ENCODE measurements at regions not wholly inside any gene's neighbourhood (a gene's known extent, or its start where the extent isn't known, plus 50 kb on each side); places are given as distances from the start of the nearest gene placed in this dataset.
"Not testable (repeated sequence)": the region's sequence is repeated elsewhere in the genome, so short reads cannot be mapped to it uniquely, and the experiment has no call there.

DNA sequence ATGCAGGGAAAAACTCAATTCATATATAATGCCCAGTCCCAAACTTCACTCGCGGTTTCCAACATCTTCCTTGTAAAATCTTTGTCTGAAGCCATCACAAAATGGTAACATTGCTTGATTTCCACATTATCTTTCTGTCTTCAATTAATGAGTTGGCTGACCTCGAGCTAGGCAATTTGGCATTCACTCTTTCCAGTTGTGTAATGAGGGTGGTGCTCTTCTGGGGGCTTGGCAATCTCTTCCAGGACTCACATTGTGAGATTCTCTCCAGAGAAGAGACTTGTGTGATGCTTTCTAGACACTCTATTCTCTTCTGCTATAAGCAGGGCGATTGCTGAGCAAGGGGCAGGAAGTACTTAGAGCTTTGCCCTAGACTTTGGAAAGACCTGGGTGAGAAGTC is 179.5 kb downstream of the JCAD start:
- no peak for DNase-seq

DNA sequence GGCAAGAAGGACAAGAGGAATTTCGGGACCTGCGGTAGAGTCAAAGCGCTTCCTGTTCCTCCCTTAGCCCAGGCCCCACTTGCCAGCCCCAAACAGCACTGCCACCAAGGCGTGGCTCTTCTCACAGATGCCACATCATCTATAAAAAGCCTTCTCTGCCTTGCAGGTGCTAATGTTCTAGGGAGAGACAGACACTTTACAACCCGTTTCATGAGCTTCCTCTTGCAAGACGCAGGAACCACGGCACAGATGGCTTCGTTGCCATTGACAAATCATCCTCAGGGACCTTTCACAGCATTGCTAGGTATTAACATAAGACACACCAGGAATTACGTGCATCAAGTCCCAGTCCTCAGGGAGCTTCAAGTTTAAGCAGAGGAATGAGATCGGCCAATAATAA is 180.9 kb downstream of the JCAD start:
- DNase-seq, result peak in 1 of 2 donors; percentile 2

DNA sequence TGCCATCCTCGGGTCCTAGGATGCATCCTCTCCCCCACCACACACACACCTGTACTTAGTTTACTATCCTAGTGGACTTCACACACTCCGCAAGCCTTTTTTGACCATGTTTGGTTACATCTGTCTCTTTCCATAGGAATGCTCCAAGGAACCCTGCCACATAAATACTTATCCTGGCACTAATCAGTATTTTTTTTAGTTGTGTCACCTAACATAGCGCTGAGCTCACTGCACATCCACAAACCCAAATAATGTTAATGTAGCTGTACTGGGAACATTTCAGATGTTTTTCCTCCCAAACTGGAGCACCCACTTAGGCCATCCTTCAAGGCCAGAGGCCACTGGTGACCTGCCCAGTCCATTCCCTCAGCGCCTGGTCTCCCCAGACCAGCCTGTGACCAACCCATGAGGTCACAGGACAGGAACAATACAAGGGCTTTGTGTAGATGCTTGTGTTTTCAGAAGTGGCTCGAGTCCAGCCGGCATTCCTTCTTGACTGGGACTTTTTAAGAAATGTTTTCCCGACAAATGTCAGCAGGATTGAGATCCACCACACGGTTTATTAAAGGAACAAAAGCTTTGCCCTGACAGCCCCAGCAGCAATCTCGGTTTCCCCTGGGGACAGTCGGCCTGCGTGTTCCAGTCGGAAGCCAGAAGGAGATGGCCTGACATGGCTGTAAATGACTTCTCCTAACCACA is 181.4 kb downstream of the JCAD start:
- DNase-seq, result no peak

DNA sequence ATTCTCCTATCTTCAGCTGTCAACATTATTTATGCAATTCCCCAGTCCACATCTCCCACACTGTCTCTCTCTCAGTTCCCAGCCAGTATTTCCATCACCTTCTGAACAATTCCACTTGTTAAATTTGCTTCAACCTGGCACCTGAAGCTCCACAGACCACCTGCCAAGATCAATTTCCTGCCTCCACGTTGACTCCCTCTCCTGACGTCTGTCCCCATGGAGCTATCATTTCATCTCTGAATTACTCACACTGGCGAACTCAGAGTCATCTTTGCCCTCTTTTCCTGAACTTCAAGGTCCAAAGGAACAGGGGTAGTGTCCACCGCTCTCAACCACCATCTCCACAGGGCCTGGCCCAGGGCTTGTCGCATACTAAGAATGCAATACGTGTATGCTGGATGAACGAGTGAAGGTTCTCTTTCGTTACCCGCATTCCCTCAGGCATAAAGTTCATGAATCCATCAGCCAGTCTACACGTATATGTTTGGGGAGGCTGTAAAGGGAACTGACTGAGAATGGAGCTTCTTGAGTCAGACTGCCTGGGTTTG is 183.3 kb downstream of the JCAD start:
- no peak for DNase-seq

DNA sequence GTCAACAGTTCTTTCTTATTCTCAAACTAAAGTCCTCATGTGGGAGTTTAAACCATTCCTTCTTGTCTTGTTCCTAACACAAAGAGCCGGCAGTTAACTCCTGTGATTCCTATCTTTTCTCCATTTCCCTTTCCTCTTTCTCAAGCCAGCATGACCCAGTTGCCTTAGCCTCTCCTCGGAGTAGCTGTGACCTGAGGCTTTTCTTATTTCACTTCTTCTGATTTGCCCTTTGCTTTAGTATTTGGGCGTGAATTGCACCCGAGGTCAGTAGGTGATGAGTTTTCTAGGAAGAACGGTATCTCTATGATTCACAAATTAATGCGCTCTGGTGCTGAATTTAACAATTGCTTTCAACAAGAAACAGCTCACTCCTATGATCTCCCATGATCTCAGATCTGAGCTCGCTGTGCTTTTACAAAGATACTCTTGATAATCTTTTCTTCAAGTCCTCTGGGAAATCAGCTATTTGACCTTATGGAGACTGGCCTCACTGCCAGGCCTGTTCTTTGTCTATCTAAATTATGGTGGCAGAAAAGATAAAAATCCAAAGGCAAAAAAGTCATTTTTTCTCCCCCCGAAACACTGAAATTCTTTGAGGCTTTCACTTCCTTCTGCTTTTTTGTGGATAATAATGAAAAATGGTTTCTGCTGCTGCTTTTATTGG is 184.6 kb downstream of the JCAD start:
- no peak for DNase-seq

DNA sequence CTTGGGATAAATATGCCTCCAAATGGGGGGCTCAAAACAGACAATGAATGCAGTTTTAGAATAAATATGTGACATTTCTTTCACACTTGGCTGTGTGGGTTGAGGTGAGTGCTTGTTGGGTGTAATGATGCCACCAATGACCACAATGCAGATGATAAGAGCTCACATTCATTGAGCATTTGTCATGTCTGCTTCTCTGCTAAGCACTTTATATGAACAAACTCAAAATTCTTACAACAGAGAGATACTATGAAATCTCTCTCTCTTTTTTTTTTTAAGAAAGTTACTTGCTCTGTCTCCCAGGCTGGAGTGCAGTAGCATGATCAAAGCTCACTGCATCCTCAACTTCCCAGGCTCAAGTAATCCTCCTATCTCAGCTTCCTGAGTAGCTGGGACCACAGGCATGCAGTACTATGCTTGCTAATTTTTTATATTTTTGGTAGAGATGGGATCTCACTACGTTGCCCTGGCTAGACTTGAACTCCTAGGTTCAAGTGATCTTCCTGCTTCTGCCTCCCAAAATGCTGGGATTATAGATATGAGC is 185.4 kb downstream of the JCAD start:
- DNase-seq, result no peak

DNA sequence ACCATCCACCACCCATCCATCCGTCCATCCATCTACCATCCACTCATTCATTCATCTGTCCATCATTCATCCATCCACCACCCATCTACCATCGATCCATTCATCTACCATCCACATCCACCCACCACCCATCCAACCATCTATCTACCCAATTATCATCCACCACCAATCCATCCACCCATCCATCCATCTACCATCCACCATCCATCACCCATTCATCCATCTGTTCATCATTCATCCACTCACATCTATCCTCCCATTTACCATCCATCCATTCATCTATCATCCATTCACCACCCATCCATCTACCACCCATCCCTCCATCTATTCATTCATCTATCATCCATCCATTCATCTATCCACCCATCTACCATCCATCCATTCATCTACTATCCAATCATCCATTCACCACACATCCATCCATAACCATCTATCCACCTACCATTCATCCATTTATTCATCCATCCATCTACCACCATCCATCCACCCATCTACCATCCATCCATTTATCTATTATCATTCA is 188.8 kb downstream of the JCAD start:
- no peak for DNase-seq

DNA sequence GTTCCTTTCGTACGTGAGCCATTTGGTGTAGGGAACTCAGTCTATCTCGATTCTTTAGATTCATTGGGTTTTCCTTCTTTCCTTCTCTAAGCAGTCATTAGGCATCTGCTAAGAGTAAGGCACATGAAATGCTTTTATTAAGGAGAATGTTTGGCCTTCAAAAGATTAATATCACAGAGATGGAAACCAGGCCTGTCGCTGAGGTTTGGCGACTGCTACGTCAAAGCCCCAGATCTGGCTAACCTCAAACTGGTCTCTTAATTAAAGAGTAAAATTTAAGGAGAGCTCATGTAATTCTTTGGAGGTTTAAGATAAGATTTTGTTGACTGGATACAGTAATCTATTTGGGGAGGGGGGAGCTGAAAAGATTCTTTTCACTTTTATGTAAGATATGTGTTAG is 189.8 kb downstream of the JCAD start:
- no peak for DNase-seq

DNA sequence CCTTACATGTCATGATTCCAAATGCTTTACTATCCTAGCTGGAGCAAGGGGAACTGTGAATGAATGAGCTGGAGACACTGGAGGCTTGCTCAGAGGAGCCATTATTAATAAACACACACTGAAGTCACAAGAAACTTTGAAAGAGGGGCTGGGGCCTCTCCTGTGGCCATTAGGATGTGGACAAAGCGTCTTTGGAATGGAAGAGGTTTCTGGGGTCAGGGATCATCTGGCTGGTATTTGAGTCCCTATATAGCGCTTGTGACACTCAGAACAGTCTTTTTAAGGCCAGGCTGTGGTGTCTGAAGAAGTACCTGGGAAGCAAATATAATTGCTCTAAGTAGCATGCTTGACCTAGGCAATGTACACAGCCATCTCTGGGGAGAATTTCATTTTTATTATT is 193.0 kb downstream of the JCAD start:
- DNase-seq, result no peak

DNA sequence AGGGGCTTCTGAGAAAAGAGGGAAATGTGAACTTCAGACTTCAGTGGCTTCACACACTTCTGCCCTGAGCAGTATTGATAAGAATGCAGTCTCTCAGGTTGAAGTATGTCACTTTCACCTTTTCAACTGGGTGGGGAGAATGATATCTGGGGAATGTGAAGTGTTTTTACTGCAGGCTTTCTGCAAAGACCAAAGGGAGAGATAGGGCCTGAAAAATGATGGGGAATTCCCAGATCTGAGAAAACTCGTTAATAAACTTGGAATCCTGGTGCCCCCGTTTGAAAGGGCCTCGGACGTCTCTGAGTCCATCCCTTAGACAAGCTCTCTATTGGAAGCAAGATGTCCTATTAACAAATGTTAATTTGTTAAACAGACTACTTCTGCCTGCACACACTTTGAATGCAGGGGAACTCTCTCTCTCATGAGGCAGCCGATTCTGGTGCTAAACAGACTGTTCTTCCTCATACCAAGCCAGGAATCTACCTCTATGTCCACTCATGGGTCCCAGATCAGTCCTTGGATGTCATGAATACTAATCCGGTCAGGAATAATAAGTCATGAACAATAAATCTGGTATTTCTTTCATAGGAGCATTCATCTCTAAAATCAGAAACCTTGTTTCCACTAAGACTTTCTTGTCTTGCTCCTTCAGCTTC is 193.6 kb downstream of the JCAD start:
- DNase-seq, result no peak

DNA sequence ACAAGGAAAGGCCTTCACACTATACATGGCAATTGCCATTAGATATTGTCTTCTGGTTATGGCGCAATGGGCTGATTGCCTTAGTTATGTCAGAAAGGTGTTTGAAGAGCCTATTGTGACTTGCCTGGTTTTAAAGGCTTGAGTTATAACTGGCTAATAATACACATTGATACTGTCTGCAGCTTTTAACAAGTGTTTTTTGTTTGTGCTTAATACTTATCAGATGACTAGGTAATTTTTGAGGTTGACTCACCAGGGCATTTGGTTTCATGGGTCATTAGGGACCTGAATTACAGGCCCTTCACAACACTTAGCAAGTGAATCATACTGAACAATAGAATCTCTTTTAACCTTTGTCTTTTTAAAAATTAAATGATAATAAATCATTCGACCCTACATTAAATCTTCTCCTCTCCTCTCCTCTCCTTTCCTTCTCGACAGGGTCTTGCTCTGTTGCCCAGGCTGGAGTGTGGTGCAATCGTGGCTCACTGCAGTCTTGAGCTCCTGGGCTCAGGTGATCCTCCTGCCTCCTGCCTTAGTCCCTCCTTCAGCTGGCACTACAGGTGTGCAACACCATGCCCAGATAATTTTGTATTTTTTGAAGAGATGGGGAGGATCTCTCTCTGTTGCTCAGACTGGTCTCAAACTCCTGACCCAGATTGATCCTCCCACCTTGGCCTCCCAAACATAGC is 196.3 kb downstream of the JCAD start:
- DNase-seq, result no peak

DNA sequence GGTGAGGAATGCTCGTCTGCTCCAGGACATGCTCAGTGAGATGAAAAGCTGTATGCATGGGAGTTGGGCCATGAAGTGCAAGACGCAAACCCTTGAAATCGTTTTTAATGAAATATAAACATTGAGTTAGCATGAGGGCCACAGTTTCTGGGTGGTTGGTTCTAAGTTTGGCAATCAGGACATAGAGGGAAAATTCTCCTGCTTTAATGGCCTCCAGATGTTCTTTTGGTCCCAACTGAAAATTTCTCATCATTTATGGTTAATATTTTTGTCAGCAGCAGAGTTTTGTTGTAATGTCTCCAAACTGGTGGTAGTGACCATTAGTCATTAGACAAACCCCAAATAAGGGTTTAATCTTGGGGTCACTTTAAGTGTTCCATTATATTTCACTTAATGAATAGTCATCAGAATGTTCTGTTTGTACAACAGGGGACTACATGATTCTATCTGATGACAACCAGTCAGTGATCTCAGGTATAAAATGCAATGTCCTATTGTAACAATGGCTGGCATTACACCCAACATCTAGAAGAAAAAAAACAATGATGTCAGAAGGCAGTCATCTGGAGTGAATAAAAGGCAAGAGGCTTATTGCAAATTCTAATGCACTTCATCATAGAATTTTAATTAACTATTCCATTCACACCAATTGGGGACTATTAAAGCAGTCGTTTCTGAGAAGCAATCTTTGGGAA is 197.4 kb downstream of the JCAD start:
- DNase-seq, result no peak

DNA sequence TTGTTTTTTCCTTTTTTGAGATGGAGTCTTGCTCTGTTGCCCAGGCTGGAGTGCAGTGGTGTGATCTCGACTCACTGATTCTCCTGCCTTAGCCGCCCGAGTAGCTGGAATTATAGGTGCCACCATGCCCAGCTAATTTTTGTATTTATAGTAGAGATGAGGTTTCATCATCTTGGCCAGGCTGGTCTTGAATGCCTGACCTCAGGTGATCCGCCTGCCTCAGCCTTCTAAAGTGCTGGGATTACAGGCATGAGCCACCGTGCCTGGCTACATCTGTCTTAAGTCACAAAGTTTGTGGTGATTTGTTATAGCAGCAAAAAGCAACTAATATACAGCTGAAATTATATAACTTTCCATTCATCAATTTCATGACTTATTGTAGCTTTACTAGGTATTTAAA is 198.2 kb downstream of the JCAD start:
- DNase-seq, result not testable (repeated sequence)

DNA sequence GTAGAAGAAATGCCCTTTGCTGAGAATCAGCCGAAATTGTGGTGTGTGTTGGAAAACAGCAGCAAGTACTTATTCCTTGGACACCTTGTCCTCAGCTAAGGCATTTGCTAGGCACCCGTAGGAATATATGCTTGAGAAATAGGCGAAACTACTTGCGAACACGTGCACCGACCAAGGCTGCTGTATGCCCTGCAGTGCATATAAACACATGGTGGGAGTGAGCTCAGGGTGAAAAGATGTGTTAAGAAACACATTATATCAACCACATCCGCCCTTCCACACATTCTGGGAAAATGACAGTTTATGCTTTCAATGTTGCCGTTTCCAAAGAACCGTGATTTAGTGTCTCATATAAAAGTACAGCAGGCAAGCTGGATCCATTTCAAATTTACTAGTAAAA is 199.2 kb downstream of the JCAD start:
- no peak for DNase-seq

DNA sequence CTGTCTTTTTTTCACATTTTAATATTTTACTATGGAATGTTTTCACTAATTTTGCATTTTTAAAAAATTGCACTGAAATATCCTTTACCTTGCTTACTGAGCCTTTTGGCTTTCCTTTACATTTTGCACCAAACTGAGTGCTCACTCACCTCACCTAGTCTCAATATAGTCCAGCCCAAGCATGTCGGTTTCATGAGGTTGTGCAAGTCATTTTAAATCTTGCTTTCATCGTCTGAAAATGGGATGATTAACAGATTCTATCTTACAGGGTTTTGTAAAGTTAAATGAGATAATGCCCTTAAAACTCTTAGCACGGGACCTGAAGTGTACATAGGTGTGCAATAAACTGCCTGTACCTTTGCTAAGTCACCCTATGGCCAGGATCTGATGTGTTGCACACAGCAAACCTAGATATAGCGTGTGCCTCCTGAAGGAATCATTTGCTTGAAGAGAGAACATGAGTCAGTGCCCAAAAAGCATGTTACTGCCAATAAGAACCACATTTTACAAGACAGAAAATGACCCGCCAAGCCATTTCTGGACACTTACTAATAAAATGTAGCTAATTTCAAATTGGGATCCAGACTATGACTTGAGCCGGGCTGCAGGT is 199.8 kb downstream of the JCAD start:
- no peak for DNase-seq

DNA sequence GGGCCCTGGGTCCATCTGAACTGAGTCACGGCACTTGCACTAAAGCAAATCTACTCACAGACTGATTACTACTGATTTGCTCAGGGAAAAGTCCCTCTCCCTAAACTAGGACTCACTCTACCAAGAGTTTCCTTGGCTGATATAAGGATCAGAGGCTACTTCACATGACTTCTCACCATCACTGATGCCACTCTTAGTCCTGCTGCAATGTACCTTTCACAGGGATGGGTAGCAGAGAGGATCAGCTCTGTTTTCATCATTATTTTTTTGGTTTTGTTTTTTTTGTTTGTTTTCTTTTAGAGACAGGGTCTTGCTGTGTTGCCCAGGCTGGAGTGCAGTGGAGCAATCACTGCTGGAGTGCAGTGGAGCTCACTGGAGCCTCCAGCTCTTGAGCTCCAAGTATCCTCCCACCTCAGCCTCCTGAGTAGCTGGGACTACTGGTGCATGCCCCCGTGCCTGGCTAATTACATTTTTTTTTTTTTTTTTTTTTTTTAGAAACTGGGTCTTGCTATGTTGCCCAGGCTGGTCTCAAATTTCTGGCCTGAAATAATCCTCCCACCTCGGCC is 200.6 kb downstream of the JCAD start:
- DNase-seq, result no peak

DNA sequence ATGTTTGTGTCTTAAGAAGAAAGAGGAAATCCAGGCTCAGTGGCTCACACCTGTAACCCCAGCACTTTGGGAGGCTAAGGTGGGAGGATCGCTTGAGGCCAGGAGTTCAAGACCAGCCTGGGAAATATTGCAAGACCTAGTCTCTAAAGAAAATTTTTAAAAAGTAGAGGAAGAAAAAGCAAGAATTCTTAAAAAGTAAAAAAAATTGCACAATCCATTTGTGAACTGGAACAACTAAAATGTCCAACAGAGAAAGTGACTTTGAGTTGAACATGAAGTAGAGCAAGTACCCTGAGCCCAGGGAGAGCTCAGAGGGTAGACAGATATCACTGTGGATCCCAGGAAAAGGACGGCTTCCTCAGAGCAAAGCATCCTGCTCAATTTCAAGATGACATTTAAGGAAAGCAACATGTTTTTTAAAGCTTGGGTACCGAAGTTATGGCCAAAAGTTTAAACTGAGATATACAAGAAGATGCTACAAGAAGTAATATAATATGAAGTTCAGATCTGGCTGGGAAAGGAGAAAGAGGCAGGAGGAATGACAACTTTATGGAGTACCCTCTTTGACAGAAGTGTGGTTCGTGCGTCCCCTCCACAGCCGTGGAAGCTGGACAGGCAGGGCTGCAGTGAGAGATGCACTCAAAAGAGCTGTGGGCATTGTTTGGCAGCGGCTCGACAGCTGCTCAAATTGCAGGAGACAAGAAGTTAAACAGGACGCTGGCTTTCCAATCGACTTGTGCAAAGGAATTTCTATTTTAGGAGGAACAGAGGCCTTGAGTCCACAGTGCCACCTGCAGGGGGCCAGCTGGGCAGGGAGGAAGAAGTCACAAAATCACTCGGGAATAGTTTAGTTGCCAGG is 201.3 kb downstream of the JCAD start:
- peak; percentile 59 to 63 for DNase-seq

DNA sequence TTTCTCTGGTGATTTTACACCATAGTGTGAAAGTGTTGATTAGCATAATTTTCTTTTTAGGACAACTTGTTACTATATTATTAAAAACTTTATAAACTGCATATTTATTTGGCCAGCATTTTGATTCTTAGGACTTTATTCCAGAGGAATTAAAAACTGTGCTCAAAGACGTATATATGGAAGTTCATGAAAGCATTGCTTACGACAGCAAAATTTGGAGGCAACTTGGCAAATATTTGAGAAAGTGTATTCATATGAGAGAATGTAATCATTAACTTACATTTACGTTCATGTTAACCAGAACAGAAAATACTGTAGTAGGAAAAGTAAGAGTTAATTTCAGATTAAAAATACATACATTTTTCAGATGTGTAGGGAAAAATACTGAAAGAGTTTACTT is 203.1 kb downstream of the JCAD start:
- no peak for DNase-seq

DNA sequence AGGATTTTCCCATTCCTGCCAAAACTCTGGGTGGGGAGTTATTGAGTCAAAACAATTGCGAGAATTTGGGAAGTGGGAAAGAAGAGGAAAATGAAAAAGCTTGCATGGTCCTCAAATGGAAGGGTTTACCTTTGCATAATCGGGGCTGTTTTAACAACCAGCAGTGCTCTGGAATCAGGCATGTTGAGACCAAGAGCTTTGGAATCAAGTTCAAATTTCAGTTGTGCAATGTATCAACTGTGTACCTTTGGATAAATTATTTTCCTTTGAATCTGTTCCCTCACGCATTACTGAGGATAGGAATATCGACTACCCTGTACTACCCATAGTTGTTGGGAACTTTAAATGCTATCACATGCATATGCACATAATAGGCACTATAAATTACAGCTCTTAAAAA is 205.5 kb downstream of the JCAD start:
- DNase-seq, result no peak

DNA sequence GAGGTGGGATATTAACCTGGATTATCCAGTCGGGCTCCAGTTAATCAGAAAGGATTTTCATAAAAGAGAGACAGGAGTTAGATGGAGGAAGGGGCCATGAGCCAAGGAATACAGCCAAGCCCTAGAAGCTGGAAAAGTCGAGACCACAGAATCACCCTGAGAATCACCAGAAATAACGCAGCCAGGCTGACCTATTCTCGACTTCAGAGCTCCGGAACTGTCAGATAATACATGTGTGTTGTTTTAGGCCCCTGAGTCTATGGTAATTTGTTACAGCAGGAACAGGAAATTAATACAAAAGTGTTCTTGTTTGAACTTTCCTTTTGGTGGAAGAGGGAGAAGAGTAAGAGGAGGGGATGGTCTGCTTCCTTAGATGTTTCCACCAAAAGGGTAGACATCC is 208.1 kb downstream of the JCAD start:
- DNase-seq, result no peak

Measured in inflammatory macrophage (primary cell).